HepG2 (cell line): ENCODE measurements at regions not wholly inside any gene's neighbourhood (a gene's known extent, or its start where the extent isn't known, plus 50 kb on each side); places are given as distances from the start of the nearest gene placed in this dataset.
A peak's percentile ranks its signal among the peaks of the same experiment; 100 is the strongest.

Source experiments
- ZNF205 ChIP-seq: IDR thresholded peaks from 2 replicates; pipeline ENCODE4 v1.6.1; 2018; ENCODE audit warnings: missing biosample characterization, missing genetic modification reagents
- ZNF878 ChIP-seq: sonication (generic); formaldehyde crosslinking; IDR thresholded peaks from 2 replicates; pipeline ENCODE4 v1.8.1; 2023; ENCODE audit warnings: mild to moderate bottlenecking, missing genetic modification reagents, moderate library complexity
- TF ChIP-seq, protein P1 (sequence below): sonication (generic); formaldehyde crosslinking; IDR thresholded peaks from 2 replicates; pipeline ENCODE4 v1.5.1; 2020; ENCODE audit warnings: missing genetic modification reagents, mild to moderate bottlenecking, borderline replicate concordance
- TF ChIP-seq, protein P2 (sequence below), 2 experiments: fragments of 450-650 bp in 1 of 2; sonication (generic) in 1 of 2; formaldehyde crosslinking in 1 of 2; IDR thresholded peaks; 2 replicates each; pipeline versions ENCODE4 v1.6.1 to v1.8.0; 2016 to 2022; ENCODE audit warnings: antibody characterized with exemption in 1 of 2, mild to moderate bottlenecking in 1 of 2, missing genetic modification reagents in 1 of 2
- TF ChIP-seq, protein P3 (sequence below): sonication (generic); formaldehyde crosslinking; IDR thresholded peaks from 2 replicates; pipeline ENCODE4 v1.5.0; 2020; ENCODE audit warnings: mild to moderate bottlenecking, missing genetic modification reagents
- TF ChIP-seq, protein P4 (sequence below): sonication (generic); formaldehyde crosslinking; IDR thresholded peaks from 2 replicates; pipeline ENCODE4 v1.4.0; 2020; ENCODE audit warnings: mild to moderate bottlenecking, missing genetic modification reagents
- TF ChIP-seq, protein P5 (sequence below): fragments of 450-650 bp; IDR thresholded peaks from 2 replicates; pipeline ENCODE4 v1.6.1; 2017
- TF ChIP-seq, protein P6 (sequence below): sonication (generic); formaldehyde crosslinking; IDR thresholded peaks from 2 replicates; pipeline ENCODE4 v1.5.1; 2020; ENCODE audit warnings: missing genetic modification reagents, mild to moderate bottlenecking, borderline replicate concordance

DNA sequence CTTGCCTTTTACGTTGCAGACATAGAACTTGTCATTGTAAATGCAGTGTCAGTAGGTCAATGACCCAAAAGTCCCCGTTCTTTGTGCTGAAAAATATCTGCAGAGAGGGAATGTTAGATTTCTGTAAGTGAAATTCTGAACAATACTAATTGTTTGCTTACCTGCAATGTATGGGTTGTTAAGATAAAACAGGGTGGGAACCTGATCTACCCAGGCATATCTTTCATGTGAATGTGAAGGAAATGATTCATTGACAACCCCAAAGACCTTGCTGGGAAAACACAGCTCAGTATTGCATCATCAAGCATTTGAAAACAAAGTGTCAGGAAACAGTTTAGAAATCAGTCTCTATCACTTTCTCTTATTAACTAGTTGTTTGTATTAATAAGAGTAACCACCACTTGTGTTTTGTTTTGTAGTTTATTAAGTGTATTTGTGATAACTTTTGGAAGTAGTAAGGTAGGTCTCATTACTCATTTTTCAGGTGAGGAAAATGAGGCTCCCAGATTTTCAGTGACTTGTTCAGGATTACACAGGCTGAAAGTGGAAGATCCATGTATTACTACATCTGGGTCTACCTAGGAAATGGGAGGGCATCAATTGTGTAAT, 57.9 kb upstream of the SLC38A2 start (continued):
- TF ChIP-seq, protein P1, sequence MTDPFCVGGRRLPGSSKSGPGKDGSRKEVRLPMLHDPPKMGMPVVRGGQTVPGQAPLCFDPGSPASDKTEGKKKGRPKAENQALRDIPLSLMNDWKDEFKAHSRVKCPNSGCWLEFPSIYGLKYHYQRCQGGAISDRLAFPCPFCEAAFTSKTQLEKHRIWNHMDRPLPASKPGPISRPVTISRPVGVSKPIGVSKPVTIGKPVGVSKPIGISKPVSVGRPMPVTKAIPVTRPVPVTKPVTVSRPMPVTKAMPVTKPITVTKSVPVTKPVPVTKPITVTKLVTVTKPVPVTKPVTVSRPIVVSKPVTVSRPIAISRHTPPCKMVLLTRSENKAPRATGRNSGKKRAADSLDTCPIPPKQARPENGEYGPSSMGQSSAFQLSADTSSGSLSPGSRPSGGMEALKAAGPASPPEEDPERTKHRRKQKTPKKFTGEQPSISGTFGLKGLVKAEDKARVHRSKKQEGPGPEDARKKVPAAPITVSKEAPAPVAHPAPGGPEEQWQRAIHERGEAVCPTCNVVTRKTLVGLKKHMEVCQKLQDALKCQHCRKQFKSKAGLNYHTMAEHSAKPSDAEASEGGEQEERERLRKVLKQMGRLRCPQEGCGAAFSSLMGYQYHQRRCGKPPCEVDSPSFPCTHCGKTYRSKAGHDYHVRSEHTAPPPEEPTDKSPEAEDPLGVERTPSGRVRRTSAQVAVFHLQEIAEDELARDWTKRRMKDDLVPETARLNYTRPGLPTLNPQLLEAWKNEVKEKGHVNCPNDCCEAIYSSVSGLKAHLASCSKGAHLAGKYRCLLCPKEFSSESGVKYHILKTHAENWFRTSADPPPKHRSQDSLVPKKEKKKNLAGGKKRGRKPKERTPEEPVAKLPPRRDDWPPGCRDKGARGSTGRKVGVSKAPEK (CRISPR knock-in tag): no peak
- TF ChIP-seq, protein P2, sequence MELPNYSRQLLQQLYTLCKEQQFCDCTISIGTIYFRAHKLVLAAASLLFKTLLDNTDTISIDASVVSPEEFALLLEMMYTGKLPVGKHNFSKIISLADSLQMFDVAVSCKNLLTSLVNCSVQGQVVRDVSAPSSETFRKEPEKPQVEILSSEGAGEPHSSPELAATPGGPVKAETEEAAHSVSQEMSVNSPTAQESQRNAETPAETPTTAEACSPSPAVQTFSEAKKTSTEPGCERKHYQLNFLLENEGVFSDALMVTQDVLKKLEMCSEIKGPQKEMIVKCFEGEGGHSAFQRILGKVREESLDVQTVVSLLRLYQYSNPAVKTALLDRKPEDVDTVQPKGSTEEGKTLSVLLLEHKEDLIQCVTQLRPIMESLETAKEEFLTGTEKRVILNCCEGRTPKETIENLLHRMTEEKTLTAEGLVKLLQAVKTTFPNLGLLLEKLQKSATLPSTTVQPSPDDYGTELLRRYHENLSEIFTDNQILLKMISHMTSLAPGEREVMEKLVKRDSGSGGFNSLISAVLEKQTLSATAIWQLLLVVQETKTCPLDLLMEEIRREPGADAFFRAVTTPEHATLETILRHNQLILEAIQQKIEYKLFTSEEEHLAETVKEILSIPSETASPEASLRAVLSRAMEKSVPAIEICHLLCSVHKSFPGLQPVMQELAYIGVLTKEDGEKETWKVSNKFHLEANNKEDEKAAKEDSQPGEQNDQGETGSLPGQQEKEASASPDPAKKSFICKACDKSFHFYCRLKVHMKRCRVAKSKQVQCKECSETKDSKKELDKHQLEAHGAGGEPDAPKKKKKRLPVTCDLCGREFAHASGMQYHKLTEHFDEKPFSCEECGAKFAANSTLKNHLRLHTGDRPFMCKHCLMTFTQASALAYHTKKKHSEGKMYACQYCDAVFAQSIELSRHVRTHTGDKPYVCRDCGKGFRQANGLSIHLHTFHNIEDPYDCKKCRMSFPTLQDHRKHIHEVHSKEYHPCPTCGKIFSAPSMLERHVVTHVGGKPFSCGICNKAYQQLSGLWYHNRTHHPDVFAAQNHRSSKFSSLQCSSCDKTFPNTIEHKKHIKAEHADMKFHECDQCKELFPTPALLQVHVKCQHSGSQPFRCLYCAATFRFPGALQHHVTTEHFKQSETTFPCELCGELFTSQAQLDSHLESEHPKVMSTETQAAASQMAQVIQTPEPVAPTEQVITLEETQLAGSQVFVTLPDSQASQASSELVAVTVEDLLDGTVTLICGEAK (IDR thresholded peaks at IDR 0.05): no peak
- TF ChIP-seq, protein P2 (CRISPR knock-in tag; IDR thresholded peaks at IDR 0.05): no peak
- TF ChIP-seq, protein P3, sequence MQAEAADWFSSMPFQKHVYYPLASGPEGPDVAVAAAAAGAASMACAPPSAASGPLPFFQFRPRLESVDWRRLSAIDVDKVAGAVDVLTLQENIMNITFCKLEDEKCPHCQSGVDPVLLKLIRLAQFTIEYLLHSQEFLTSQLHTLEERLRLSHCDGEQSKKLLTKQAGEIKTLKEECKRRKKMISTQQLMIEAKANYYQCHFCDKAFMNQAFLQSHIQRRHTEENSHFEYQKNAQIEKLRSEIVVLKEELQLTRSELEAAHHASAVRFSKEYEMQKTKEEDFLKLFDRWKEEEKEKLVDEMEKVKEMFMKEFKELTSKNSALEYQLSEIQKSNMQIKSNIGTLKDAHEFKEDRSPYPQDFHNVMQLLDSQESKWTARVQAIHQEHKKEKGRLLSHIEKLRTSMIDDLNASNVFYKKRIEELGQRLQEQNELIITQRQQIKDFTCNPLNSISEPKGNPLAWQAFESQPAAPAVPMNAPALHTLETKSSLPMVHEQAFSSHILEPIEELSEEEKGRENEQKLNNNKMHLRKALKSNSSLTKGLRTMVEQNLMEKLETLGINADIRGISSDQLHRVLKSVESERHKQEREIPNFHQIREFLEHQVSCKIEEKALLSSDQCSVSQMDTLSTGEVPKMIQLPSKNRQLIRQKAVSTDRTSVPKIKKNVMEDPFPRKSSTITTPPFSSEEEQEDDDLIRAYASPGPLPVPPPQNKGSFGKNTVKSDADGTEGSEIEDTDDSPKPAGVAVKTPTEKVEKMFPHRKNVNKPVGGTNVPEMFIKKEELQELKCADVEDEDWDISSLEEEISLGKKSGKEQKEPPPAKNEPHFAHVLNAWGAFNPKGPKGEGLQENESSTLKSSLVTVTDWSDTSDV (CRISPR knock-in tag): no peak
- TF ChIP-seq ZNF205 (CRISPR knock-in tag): no peak
- TF ChIP-seq, protein P4, sequence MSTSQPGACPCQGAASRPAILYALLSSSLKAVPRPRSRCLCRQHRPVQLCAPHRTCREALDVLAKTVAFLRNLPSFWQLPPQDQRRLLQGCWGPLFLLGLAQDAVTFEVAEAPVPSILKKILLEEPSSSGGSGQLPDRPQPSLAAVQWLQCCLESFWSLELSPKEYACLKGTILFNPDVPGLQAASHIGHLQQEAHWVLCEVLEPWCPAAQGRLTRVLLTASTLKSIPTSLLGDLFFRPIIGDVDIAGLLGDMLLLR: no peak
- TF ChIP-seq, protein P5, sequence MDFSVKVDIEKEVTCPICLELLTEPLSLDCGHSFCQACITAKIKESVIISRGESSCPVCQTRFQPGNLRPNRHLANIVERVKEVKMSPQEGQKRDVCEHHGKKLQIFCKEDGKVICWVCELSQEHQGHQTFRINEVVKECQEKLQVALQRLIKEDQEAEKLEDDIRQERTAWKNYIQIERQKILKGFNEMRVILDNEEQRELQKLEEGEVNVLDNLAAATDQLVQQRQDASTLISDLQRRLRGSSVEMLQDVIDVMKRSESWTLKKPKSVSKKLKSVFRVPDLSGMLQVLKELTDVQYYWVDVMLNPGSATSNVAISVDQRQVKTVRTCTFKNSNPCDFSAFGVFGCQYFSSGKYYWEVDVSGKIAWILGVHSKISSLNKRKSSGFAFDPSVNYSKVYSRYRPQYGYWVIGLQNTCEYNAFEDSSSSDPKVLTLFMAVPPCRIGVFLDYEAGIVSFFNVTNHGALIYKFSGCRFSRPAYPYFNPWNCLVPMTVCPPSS: no peak
- TF ChIP-seq, protein P6, sequence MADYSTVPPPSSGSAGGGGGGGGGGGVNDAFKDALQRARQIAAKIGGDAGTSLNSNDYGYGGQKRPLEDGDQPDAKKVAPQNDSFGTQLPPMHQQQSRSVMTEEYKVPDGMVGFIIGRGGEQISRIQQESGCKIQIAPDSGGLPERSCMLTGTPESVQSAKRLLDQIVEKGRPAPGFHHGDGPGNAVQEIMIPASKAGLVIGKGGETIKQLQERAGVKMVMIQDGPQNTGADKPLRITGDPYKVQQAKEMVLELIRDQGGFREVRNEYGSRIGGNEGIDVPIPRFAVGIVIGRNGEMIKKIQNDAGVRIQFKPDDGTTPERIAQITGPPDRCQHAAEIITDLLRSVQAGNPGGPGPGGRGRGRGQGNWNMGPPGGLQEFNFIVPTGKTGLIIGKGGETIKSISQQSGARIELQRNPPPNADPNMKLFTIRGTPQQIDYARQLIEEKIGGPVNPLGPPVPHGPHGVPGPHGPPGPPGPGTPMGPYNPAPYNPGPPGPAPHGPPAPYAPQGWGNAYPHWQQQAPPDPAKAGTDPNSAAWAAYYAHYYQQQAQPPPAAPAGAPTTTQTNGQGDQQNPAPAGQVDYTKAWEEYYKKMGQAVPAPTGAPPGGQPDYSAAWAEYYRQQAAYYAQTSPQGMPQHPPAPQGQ (CRISPR knock-in tag): no peak
- peak; percentile 59; the same call in 1 of the 2 replicates for TF ChIP-seq ZNF878 (CRISPR knock-in tag)
